ENCODE measurements at regions not wholly inside any gene's neighbourhood (a gene's known extent, or its start where the extent isn't known, plus 50 kb on each side); places are given as distances from the start of the nearest gene placed in this dataset.

DNA sequence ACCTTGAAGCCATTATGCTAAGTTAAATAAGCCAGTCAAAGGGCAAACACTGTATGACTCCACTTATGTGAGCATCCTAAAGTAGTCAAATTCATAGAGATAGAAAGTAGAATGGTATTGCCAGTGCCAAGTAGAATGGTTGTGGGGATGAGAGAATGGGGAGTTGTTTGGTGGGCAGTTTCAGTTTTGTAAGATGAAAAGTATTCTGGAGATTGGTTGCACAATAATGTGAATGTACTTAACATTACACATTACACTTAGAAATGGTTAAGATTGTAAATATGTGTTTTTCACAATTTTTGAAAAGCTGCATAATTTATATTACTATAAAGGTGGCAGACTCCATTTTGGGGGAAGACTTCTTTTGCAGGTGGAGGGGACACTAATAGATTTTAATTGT is 51.3 kb upstream of the CARMIL1 start:
- FAIRE-seq (no peak), DNase-seq (ENCODE audit: insufficient read length, low spot score) (no peak)
- TF ChIP-seq, protein P1, sequence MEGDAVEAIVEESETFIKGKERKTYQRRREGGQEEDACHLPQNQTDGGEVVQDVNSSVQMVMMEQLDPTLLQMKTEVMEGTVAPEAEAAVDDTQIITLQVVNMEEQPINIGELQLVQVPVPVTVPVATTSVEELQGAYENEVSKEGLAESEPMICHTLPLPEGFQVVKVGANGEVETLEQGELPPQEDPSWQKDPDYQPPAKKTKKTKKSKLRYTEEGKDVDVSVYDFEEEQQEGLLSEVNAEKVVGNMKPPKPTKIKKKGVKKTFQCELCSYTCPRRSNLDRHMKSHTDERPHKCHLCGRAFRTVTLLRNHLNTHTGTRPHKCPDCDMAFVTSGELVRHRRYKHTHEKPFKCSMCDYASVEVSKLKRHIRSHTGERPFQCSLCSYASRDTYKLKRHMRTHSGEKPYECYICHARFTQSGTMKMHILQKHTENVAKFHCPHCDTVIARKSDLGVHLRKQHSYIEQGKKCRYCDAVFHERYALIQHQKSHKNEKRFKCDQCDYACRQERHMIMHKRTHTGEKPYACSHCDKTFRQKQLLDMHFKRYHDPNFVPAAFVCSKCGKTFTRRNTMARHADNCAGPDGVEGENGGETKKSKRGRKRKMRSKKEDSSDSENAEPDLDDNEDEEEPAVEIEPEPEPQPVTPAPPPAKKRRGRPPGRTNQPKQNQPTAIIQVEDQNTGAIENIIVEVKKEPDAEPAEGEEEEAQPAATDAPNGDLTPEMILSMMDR (IDR thresholded peaks at IDR 0.05; ENCODE audit: insufficient read depth, missing control alignments), result no peak
